Peyer's patch (tissue), 4 donors: ENCODE measurements at regions not wholly inside any gene's neighbourhood (a gene's known extent, or its start where the extent isn't known, plus 50 kb on each side); places are given as distances from the start of the nearest gene placed in this dataset.

ENCODE experiments used
- DNase-seq, 3 donors: peaks; one replicate each; pipeline ENCODE4 v3.0.0-alpha.2; 2017 to 2019
- H3K27ac ChIP-seq, 4 donors: fragments of 200-600 bp; sonication (generic); one replicate each; pipeline ENCODE4 v1.5.1; 2016 to 2019
- H3K27me3 ChIP-seq, 2 donors: fragments of 200-600 bp; sonication (generic); one replicate each; pipeline ENCODE4 v1.5.1; 2019
- H3K36me3 ChIP-seq, 3 donors: fragments of 200-600 bp; sonication (generic); one replicate each; pipeline ENCODE4 v1.5.1; 2016 to 2019
- H3K4me1 ChIP-seq, 4 donors: fragments of 200-600 bp; sonication (generic); one replicate each; pipeline ENCODE4 v1.5.1; 2016 to 2019
- H3K4me3 ChIP-seq, 4 donors: fragments of 200-600 bp; sonication (generic); 1 replicate in 3 of 4; 2 replicates in 1 of 4; pipeline ENCODE4 v1.5.1; 2016 to 2019; ENCODE audit warnings: mild to moderate bottlenecking in 1 of 4
- H3K9me3 ChIP-seq, 4 donors: fragments of 200-600 bp; sonication (generic); one replicate each; pipeline ENCODE4 v1.5.1; 2016 to 2019; ENCODE audit warnings: mild to moderate bottlenecking in 1 of 4
- POLR2A ChIP-seq, 2 donors: fragments of 450-650 bp; IDR thresholded peaks; one replicate each; pipeline ENCODE4 v1.5.1; 2017; ENCODE audit warnings: antibody characterized with exemption in 2 of 2, mild to moderate bottlenecking in 2 of 2, moderate library complexity in 2 of 2
- TF ChIP-seq, protein P1 (sequence below), 6 experiments: fragments of 450-650 bp in 4 of 6; fragments of 200-600 bp in 2 of 6; sonication (generic) in 1 of 6; IDR thresholded peaks; one replicate each; pipeline ENCODE4 v1.5.1; 2017 to 2019; ENCODE audit warnings: antibody characterized with exemption in 6 of 6, mild to moderate bottlenecking in 3 of 6, moderate library complexity in 1 of 6

DNA sequence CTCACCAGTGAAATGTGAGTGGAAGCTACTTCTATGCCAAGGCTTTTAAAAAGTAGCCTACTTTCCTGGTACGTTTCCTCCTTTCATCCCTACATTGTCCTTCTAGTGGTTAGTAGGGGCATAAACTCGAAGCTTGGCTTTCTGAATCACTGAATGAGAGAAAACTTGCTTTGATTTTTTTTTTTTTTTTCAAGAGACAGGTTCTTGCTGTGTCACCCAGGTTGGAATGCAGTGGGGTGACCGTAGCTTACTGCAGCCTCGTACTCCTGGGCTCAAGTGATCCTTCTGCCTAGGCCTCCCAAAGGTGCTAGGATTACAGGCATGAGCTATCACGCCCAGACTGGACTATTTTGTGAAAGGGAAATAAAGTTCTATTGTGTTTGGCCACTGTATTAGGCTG lies 89.1 kb upstream of the IGFBP7 start:
- TF ChIP-seq POLR2A (IDR thresholded peaks at IDR 0.05) = no peak
- TF ChIP-seq, protein P1, sequence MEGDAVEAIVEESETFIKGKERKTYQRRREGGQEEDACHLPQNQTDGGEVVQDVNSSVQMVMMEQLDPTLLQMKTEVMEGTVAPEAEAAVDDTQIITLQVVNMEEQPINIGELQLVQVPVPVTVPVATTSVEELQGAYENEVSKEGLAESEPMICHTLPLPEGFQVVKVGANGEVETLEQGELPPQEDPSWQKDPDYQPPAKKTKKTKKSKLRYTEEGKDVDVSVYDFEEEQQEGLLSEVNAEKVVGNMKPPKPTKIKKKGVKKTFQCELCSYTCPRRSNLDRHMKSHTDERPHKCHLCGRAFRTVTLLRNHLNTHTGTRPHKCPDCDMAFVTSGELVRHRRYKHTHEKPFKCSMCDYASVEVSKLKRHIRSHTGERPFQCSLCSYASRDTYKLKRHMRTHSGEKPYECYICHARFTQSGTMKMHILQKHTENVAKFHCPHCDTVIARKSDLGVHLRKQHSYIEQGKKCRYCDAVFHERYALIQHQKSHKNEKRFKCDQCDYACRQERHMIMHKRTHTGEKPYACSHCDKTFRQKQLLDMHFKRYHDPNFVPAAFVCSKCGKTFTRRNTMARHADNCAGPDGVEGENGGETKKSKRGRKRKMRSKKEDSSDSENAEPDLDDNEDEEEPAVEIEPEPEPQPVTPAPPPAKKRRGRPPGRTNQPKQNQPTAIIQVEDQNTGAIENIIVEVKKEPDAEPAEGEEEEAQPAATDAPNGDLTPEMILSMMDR (IDR thresholded peaks at IDR 0.05) = no peak
- Histone ChIP-seq H3K27ac (no peak overlapping the region), H3K4me1 (no peaks in the 10 kb centered on the region), H3K9me3 (no peaks in the 10 kb centered on the region), H3K4me3 (no peak overlapping the region), H3K36me3 (no peaks in the 10 kb centered on the region), H3K27me3 (no peaks in the 10 kb centered on the region)
- DNase-seq = no peak

DNA sequence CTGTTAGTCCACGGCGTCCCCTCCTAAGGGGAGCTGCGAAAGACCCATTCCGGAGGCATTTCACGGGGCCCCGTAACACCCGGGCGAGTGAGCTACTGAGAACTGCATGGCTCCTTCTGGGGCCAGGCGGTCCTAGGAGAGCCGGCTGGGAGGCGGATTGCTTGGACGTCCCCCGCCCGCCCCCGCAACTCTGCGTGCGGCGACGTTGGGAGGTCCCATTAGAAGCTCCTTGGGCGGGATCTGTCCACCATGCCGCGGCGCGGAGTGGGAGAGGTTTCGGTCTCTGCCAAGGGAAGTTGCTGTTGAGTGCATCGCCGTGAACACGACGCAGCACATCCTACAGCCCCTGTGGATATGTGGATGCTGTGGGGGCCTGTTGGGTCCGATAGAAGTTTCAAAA lies 85.4 kb upstream of the IGFBP7 start:
- Histone ChIP-seq H3K4me3 (no peak overlapping the region), H3K27me3 (no peaks in the 10 kb centered on the region), H3K27ac (no peak overlapping the region), H3K4me1 (peaks cover 0 to 8% (median 0%) of the 10 kb centered on the region in 4 donors), H3K9me3 (no peaks in the 10 kb centered on the region), H3K36me3 (no peaks in the 10 kb centered on the region)
- DNase-seq = no peak
- no peak for TF ChIP-seq POLR2A (IDR thresholded peaks at IDR 0.05)
- TF ChIP-seq, protein P1 (IDR thresholded peaks at IDR 0.05) = no peak

DNA sequence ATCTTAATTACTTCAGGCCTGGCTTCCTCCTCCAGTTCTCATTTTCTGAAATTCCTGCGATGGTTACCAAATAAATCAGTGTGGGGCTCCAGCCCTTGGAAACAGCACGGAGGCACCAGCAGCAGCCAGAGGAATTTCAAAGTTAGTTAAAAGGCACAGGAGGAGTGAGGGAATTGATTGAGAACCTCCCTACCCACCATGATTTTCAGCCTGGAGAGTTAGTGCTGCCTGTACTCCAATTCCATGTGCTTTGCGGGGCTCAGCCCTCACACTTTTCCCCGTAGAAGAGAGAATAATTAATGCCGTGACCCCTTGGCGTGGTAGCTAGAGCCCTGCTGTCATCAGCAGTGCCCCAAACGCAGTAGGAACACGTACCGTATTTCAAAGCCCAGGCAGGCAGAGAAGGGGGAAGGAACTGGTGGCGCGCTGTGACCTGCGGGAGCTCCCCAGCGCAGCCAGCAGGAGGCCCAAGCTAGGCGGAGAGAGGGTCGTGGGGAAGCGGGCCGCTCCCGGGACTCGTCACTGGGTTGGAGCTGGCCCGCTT lies 84.0 kb upstream of the IGFBP7 start:
- Histone ChIP-seq H3K27ac (no peak overlapping the region), H3K4me1 (peaks cover 0 to 8% (median 0%) of the 10 kb centered on the region in 4 donors), H3K4me3 (no peak overlapping the region), H3K27me3 (no peaks in the 10 kb centered on the region), H3K9me3 (no peaks in the 10 kb centered on the region), H3K36me3 (no peaks in the 10 kb centered on the region)
- DNase-seq = no peak
- TF ChIP-seq, protein P1 (IDR thresholded peaks at IDR 0.05) = no peak
- TF ChIP-seq POLR2A (IDR thresholded peaks at IDR 0.05) = no peak

DNA sequence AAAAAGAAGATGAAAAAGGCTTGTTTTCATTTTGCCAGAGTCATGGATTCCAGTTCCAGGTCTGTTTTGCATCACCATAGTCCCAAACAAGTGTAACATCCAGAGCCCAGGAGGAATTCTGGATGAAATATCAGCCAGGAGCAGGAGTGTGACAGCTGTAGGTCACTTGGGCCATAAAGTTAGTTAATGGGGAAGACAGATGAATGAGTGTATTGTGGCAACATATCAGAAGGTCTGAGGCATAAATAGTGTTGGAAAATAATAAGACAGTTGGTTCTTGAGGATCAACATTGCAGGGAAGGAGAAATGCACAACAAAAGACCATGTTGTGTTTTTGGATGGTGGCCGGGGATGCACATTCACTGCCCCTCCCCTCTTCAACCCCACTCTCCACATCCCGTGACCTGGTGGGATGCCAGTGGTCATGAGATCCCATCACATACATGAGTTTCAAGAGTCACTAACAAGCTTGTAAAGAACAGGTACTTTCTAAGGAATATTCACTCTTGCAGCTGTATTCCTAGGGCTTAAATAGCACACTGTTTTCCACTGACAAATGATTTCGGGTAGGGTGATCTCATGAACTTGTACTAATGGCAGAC lies 83.1 kb upstream of the IGFBP7 start:
- TF ChIP-seq POLR2A (IDR thresholded peaks at IDR 0.05) = no peak
- TF ChIP-seq, protein P1 (IDR thresholded peaks at IDR 0.05) = no peak
- Histone ChIP-seq H3K27ac (no peak overlapping the region), H3K4me1 (peaks cover 0 to 8% (median 0%) of the 10 kb centered on the region in 4 donors), H3K36me3 (no peaks in the 10 kb centered on the region), H3K9me3 (no peaks in the 10 kb centered on the region), H3K4me3 (no peak overlapping the region), H3K27me3 (no peaks in the 10 kb centered on the region)
- no peak for DNase-seq

DNA sequence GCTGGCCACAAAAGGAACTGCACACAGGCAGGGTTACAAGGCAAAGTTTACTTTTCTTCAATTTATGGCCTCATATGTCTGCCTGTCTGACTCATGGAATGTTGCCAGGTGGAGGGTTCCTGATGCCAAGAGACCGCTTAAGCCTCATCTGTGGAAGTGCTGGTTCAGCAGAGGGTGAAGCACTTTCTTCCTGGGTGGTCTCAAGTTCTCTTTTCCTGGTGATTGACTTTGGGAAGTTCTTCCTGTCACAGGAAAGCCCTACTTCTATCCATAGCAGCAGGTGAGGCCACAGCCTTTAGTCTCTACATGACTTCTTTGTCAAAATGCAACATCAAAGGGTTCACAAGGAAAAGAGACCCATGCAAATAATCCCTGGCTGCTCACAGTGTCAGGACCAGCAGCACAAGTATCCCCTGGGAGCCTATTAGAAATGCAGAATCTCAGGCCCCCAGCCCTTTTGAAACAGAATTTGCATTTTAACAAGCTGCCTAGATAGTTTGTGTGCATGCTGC lies 81.4 kb upstream of the IGFBP7 start:
- no peak overlapping the region for H3K27ac ChIP-seq
- TF ChIP-seq, protein P1 (IDR thresholded peaks at IDR 0.05) = no peak
- no peak for TF ChIP-seq POLR2A (IDR thresholded peaks at IDR 0.05)
- no peak for DNase-seq
- no peak overlapping the region for H3K4me3 ChIP-seq
- H3K4me1 ChIP-seq = peaks cover 0 to 8% (median 0%) of the 10 kb centered on the region in 4 donors
- H3K9me3 ChIP-seq = no peaks in the 10 kb centered on the region
- no peaks in the 10 kb centered on the region for H3K27me3 ChIP-seq
- H3K36me3 ChIP-seq = no peaks in the 10 kb centered on the region
